K562 (cell line): ENCODE measurements at regions not wholly inside any gene's neighbourhood (a gene's known extent, or its start where the extent isn't known, plus 50 kb on each side); places are given as distances from the start of the nearest gene placed in this dataset.

Experiments
- ATAC-seq: fragments of 200-7000 bp; cut with Tn5 transposase; 3 replicates; pipeline ENCODE4 v1.9.1; 2020; ENCODE audit warnings: moderate library complexity
- BruUV-seq: library from RNA; stranded (reverse); fragments of 400-500 nt; replicated peaks from 2 replicates; lab custom pipeline; 2021; lab: Mats Ljungman, UMichigan
- CTCF ChIA-PET: fragments of 300-600 bp; formaldehyde crosslinking; extraction: SDS; loops from one replicate; lab custom pipeline; 2021; ENCODE audit warnings: low intra/inter-chr PET ratio; lab: Yijun Ruan, JAX
- POLR2A ChIA-PET: fragments of 300-600, 350-650 bp; sonication (Branson Sonifier 250); formaldehyde crosslinking; extraction: SDS; loops from one replicate; lab custom pipeline; 2021; ENCODE audit warnings: antibody characterized with exemption, inconsistent platforms; lab: Yijun Ruan, JAX
- DNase-seq, 4 experiments: peaks; one replicate each; pipeline versions ENCODE4 v3.0.0 to v3.0.0-alpha.2; 2011 to 2018; ENCODE audit warnings: low spot score in 3 of 4, mixed read lengths in 3 of 4; ENCODE audit errors: extremely low read depth in 1 of 4
- FAIRE-seq: peaks from 2 replicates; lab custom pipeline; 2011; peaks lifted over from hg19 to GRCh38; lab: Jason Lieb, UNC
- H2AFZ ChIP-seq: 2 replicates; pipeline ENCODE4 v1.6.0; 2011; ENCODE audit warnings: low read depth, low read length, control low read depth, inconsistent platforms
- H3K27ac ChIP-seq: fragments of 200-600 bp; 3 replicates; pipeline ENCODE4 v1.8.0; 2011; ENCODE audit warnings: low read depth, mild to moderate bottlenecking, control low read depth, inconsistent platforms, low read length, moderate library complexity, mixed read lengths; ENCODE audit errors: extremely low read depth
- H3K27me3 ChIP-seq, 2 experiments: fragments of 300-600 bp in 1 of 2; 2 replicates in 1 of 2; 3 replicates in 1 of 2; pipeline versions ENCODE4 v1.6.0 to v1.8.0; 2011; ENCODE audit warnings: inconsistent platforms in 2 of 2, low read length in 2 of 2, mild to moderate bottlenecking in 1 of 2, mixed read lengths in 1 of 2, moderate library complexity in 1 of 2; ENCODE audit not compliant: control insufficient read depth in 2 of 2, insufficient read depth in 2 of 2
- H3K36me3 ChIP-seq: fragments of 300-600 bp; 3 replicates; pipeline ENCODE4 v1.8.0; 2011; ENCODE audit warnings: mild to moderate bottlenecking, low read length, inconsistent platforms; ENCODE audit not compliant: control insufficient read depth, insufficient read depth
- H3K4me1 ChIP-seq, 2 experiments: fragments of 200-600 bp in 1 of 2; replicated peaks in 1 of 2; 2 replicates in 1 of 2; 3 replicates in 1 of 2; pipeline versions ENCODE4 v1.5.1 to v1.8.0; 2011; ENCODE audit warnings: inconsistent platforms in 2 of 2, low read length in 2 of 2, mild to moderate bottlenecking in 1 of 2, mixed read lengths in 1 of 2, moderate library complexity in 1 of 2; ENCODE audit not compliant: control insufficient read depth in 2 of 2, insufficient read depth in 2 of 2
- H3K4me2 ChIP-seq: 2 replicates; pipeline ENCODE4 v1.6.1; 2011; ENCODE audit warnings: low read length, control low read depth, inconsistent platforms, mixed read lengths; ENCODE audit not compliant: insufficient read depth
- H3K4me3 ChIP-seq: fragments of 200-600 bp; sonication (generic), shearing (Covaris generic); 2 replicates; pipeline ENCODE4 v1.5.1; 2016; ENCODE audit warnings: control low read depth, inconsistent platforms
- H3K79me2 ChIP-seq: fragments of 200-600 bp; 3 replicates; pipeline ENCODE4 v1.8.0; 2011; ENCODE audit warnings: low read length, inconsistent platforms; ENCODE audit not compliant: control insufficient read depth, insufficient read depth
- H3K9ac ChIP-seq, 2 experiments: 2 replicates each; pipeline versions ENCODE4 v1.6.0 to v1.6.1; 2011; ENCODE audit warnings: low read depth in 2 of 2, low read length in 2 of 2, control low read depth in 1 of 2, inconsistent platforms in 1 of 2, mild to moderate bottlenecking in 1 of 2, mixed read lengths in 1 of 2; ENCODE audit not compliant: insufficient read depth in 1 of 2
- H3K9me1 ChIP-seq: one replicate; pipeline ENCODE4 v1.6.0; 2011; ENCODE audit warnings: inconsistent platforms, mild to moderate bottlenecking, low read length, moderate library complexity; ENCODE audit not compliant: control insufficient read depth, insufficient read depth
- H3K9me3 ChIP-seq: replicated peaks from 2 replicates; pipeline ENCODE4 v1.5.1; 2011; ENCODE audit warnings: low read depth, low read length, inconsistent platforms; ENCODE audit not compliant: control insufficient read depth, insufficient read depth
- H4K20me1 ChIP-seq: replicated peaks from 2 replicates; pipeline ENCODE4 v1.6.1; 2011; ENCODE audit warnings: low read length, inconsistent platforms, mixed read lengths; ENCODE audit not compliant: control insufficient read depth, insufficient read depth
- FOXK1 ChIP-seq: sonication (generic); formaldehyde crosslinking; IDR thresholded peaks from 2 replicates; pipeline ENCODE4 v1.8.0; 2022; ENCODE audit warnings: missing genetic modification reagents, mild to moderate bottlenecking, borderline replicate concordance
- JUN ChIP-seq, 2 experiments: sonication (generic) in 1 of 2; formaldehyde crosslinking in 1 of 2; IDR thresholded peaks; 2 replicates each; pipeline versions ENCODE4 v1.6.1 to v1.8.0; 2012 to 2022; ENCODE audit warnings: borderline replicate concordance in 2 of 2, mild to moderate bottlenecking in 2 of 2, improper control_type of control experiment in 1 of 2, low read depth in 1 of 2, low read length in 1 of 2, missing genetic modification reagents in 1 of 2
- TRIM24 ChIP-seq, 2 experiments: fragments of 450-650 bp; IDR thresholded peaks; 2 replicates each; pipeline ENCODE4 v1.6.1; 2016
- ZBTB43 ChIP-seq: sonication (generic); formaldehyde crosslinking; IDR thresholded peaks from 2 replicates; pipeline ENCODE4 v1.8.0; 2023; ENCODE audit warnings: mild to moderate bottlenecking, missing genetic modification reagents
- WGBS: fragments of 100-300 bp; shearing (Covaris generic); methylation state at CpG from one replicate; pipeline ENCODE4 v1.1.6; 2016; ENCODE audit warnings: low coverage, mixed read lengths; ENCODE audit not compliant: insufficient coverage; ENCODE audit errors: missing lambda C conversion rate; 5-methylcytosine and 5-hydroxymethylcytosine counted together
- in situ Hi-C: fragments of 300-500 bp; cut with MboI; formaldehyde crosslinking; loops from 4 replicates; pipeline ENCODE4 v1.15.0; 2018; ENCODE audit warnings: inconsistent platforms, mixed read lengths
- intact Hi-C: fragments of 100-400 bp; cut with micrococcal nuclease; formaldehyde crosslinking; loops from 2 replicates; pipeline ENCODE4 v1.14.2; 2022
- TF ChIP-seq, protein P1 (sequence below): fragments of 450-650 bp; IDR thresholded peaks from 2 replicates; pipeline ENCODE4 v1.6.1; 2018; ENCODE audit warnings: mild to moderate bottlenecking, low read depth; ENCODE audit not compliant: partially characterized antibody

DNA sequence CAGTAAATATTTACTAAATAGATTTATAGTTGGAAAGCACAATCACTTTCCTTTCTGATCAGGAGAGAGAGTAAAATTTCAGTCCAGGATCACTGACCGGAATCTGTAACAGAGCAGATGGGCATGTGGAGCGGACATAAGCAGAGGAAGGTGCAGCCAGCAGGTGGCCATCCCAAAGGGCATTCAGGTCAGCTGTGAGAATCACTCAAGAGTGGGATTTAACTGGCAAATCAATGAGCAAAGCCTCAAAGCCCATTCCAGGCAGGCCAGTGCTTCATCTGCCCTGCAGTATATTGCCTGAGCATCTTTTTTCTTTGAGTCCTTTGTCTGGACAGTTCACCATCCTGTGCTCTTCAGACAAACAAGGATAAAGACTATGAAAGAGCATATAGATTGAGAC lies 166.4 kb upstream of the SLC14A2 start:
- WGBS = 0% methylated on average over 2 of the region's 2 CpGs
- Histone ChIP-seq H3K4me2 (no peak overlapping the region), H3K27me3 (no peaks in the 10 kb centered on the region), H3K4me1 (no peaks in the 10 kb centered on the region), H3K9ac (no peak overlapping the region), H4K20me1 (no peaks in the 10 kb centered on the region), H3K9me3 (no peaks in the 10 kb centered on the region), H3K4me3 (no peak overlapping the region), H3K9me1 (no peaks in the 10 kb centered on the region), H2AFZ (no peak overlapping the region), H3K36me3 (no peaks in the 10 kb centered on the region), H3K79me2 (no peaks in the 10 kb centered on the region), H3K27ac (no peak overlapping the region)
- DNase-seq (no peak), ATAC-seq (no peak), FAIRE-seq (no peak)
- ChIA-PET CTCF (no interaction called here), POLR2A (no interaction called here)
- in situ Hi-C loops = no loop called here
- intact Hi-C loops = no loop called here
- BruUV-seq = no TSS peak
- TF ChIP-seq ZBTB43 = no peak
- TF ChIP-seq, protein P1, sequence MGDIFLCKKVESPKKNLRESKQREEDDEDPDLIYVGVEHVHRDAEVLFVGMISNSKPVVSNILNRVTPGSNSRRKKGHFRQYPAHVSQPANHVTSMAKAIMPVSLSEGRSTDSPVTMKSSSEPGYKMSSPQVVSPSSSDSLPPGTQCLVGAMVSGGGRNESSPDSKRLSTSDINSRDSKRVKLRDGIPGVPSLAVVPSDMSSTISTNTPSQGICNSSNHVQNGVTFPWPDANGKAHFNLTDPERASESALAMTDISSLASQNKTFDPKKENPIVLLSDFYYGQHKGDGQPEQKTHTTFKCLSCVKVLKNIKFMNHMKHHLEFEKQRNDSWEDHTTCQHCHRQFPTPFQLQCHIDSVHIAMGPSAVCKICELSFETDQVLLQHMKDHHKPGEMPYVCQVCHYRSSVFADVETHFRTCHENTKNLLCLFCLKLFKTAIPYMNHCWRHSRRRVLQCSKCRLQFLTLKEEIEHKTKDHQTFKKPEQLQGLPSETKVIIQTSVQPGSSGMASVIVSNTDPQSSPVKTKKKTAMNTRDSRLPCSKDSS = no peak
- no peak for TF ChIP-seq FOXK1 (CRISPR knock-in tag)
- no peak for TF ChIP-seq TRIM24 (IDR thresholded peaks at IDR 0.05)
- TF ChIP-seq JUN (IDR thresholded peaks at IDR 0.05; ENCODE audit: borderline replicate concordance, low read depth, low read length) = no peak
- TF ChIP-seq JUN (CRISPR knock-in tag; IDR thresholded peaks at IDR 0.05; ENCODE audit: borderline replicate concordance) = no peak
